HG03095 (cell line): ENCODE measurements at regions not wholly inside any gene's neighbourhood (a gene's known extent, or its start where the extent isn't known, plus 50 kb on each side); places are given as distances from the start of the nearest gene placed in this dataset.
"Not testable (repeated sequence)": the region's sequence is repeated elsewhere in the genome, so short reads cannot be mapped to it uniquely, and the experiment has no call there.

ENCODE experiments used
- ATAC-seq: cut with Tn5 transposase; IDR thresholded peaks from one replicate; pipeline ENCODE4 v1.9.1; 2021; ENCODE audit warnings: moderate library complexity; ENCODE audit not compliant: unreplicated experiment

- no peak for ATAC-seq
Measured at GRCh38 chr7:121503730-121504129, 107.6 kb upstream of the FAM3C start.

- ATAC-seq: no peak
Measured at GRCh38 chr7:121503039-121503438, 106.9 kb upstream of the FAM3C start.

- no peak for ATAC-seq
Measured at GRCh38 chr7:121501566-121501965, 105.5 kb upstream of the FAM3C start.

GRCh38 chr7:121500360-121501058 lies 104.4 kb upstream of the FAM3C start:
- no peak for ATAC-seq

- no peak for ATAC-seq
Measured at GRCh38 chr7:121499624-121500023, 103.5 kb upstream of the FAM3C start.

- ATAC-seq: no peak
Measured at GRCh38 chr7:121498816-121499215, 102.7 kb upstream of the FAM3C start.

GRCh38 chr7:121497545-121497944 lies 101.4 kb upstream of the FAM3C start:
- ATAC-seq: not testable (repeated sequence)

- ATAC-seq: no peak
Measured at GRCh38 chr7:121494516-121494915, 98.4 kb upstream of the FAM3C start.

- no peak for ATAC-seq
Measured at GRCh38 chr7:121493553-121493952, 97.4 kb upstream of the FAM3C start.

GRCh38 chr7:121490309-121490708 lies 94.2 kb upstream of the FAM3C start:
- no peak for ATAC-seq

- no peak for ATAC-seq
Measured at GRCh38 chr7:121489440-121489839, 93.3 kb upstream of the FAM3C start.

GRCh38 chr7:121488111-121488650 lies 92.1 kb upstream of the FAM3C start:
- no peak for ATAC-seq

GRCh38 chr7:121486590-121486989 lies 90.5 kb upstream of the FAM3C start:
- no peak for ATAC-seq

GRCh38 chr7:121485467-121486243 lies 89.5 kb upstream of the FAM3C start:
- no peak for ATAC-seq

- no peak for ATAC-seq
Measured at GRCh38 chr7:121484089-121484763, 88.1 kb upstream of the FAM3C start.

- ATAC-seq: no peak
Measured at GRCh38 chr7:121480566-121481335, 84.6 kb upstream of the FAM3C start.

- no peak for ATAC-seq
Measured at GRCh38 chr7:121480058-121480457, 84.0 kb upstream of the FAM3C start.

GRCh38 chr7:121479466-121479865 lies 83.4 kb upstream of the FAM3C start:
- no peak for ATAC-seq

- ATAC-seq: no peak
Measured at GRCh38 chr7:121475806-121476205, 79.7 kb upstream of the FAM3C start.

- no peak for ATAC-seq
Measured at GRCh38 chr7:121474301-121474673, 78.2 kb upstream of the FAM3C start.
